Ishikawa (cell line): ENCODE measurements at regions not wholly inside any gene's neighbourhood (a gene's known extent, or its start where the extent isn't known, plus 50 kb on each side); places are given as distances from the start of the nearest gene placed in this dataset.

Experiments used
- FOXM1 ChIP-seq: IDR thresholded peaks from 2 replicates; pipeline ENCODE4 v1.6.1; 2012; ENCODE audit warnings: low read depth, borderline replicate concordance
- NFIC ChIP-seq: IDR thresholded peaks from 2 replicates; pipeline ENCODE4 v1.6.1; 2012
- RAD21 ChIP-seq: IDR thresholded peaks from 2 replicates; pipeline ENCODE4 v1.6.1; 2012; ENCODE audit warnings: low read depth
- YY1 ChIP-seq: IDR thresholded peaks from 2 replicates; pipeline ENCODE4 v1.6.1; 2012; ENCODE audit warnings: low read depth
- TF ChIP-seq, protein P1 (sequence below): IDR thresholded peaks from 2 replicates; pipeline ENCODE4 v1.6.1; 2012

DNA sequence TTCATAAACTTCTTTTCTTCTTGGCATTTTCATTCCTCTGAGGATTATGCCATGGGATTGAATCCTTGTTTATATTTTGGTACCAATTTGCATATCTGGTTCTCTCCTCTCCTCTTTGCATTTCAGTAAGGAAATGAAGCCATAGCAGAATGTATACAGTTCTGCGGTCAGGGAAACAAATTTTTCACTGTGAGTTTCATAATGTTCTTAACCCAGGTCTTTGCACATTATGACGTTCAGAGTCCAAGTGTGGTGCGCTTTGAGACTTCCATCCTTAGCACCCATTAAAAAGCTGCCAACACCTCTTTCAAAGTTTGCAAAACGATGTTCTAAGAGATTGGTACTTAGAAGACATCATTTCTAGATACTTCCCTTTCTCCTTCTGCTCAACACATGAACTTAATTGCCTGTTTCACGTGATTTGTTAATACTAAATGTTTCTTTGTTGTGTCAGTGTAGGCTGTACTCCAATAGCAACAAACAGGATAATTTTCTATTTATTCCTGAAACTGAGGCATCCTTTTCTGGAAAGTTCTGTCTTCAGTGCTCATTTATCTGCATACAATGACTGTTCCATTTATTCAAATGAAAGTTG, 953.1 kb upstream of the NR2F2 start:
- TF ChIP-seq RAD21 (no peak), YY1 (no peak), NFIC (no peak), FOXM1 (no peak)
- TF ChIP-seq, protein P1, sequence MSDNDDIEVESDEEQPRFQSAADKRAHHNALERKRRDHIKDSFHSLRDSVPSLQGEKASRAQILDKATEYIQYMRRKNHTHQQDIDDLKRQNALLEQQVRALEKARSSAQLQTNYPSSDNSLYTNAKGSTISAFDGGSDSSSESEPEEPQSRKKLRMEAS = no peak
